Fibroblast of the conjunctiva (primary cell): ENCODE measurements at regions not wholly inside any gene's neighbourhood (a gene's known extent, or its start where the extent isn't known, plus 50 kb on each side); places are given as distances from the start of the nearest gene placed in this dataset.

Source experiments
- DNase-seq: peaks from one replicate; pipeline ENCODE4 v3.0.0-alpha.2; 2010; ENCODE audit warnings: low read depth

DNA sequence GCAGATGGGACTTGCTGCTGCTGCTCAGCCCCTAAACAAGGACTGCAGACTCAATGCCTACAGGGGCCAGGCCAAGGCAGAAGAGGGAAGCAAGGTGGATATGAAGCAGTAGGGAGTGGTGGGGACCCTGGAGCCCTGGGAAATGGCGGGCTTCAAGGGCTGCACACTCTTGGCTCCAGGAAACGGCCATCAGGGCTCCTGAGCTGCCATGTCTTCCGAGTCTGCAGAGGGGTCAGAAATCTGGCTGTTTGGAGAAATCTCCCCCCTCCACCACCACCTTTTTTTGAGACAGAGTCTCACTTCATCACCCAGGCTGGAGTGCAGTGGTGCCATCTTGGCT, 169.1 kb downstream of the KATNIP start:
- no peak for DNase-seq

DNA sequence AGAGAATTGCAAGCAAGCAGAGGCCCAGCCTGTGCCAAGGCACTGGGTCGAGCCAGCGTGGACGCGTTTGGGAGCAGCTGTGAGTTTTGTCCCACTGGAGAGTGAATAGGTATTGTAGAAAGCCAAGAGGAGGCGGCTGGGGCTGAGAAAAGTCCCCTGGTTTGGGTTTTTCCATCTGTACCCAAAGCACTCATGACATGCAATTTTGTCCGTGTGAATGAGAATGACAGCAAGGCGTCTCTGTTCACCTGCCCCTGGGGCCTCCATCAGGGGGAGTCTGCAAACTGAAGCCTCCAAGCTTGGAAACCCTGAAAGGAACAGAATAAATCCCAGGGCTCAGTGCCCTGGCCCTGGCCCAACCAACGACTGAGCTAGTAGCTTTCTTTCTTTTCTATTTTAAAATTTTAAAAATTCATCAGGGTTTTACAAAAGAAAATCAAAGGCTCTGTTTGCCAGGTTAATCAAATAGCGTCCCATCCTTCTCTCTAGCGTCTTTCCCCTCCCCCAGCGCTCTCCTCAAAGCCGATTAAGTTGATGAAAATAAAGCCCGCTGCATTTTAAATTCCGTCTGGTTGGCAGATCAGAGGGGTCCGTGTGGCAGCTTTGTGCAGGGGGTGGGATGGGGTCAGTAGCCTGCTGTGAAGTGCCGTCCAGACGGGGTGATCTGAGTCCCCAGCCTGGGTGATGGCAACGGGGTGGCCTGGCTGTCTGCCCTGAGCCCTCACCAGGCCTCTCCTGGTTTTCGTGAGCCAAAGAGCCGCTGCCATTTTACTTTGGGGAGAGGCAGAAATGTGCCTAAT, 171.0 kb downstream of the KATNIP start:
- DNase-seq: no peak

DNA sequence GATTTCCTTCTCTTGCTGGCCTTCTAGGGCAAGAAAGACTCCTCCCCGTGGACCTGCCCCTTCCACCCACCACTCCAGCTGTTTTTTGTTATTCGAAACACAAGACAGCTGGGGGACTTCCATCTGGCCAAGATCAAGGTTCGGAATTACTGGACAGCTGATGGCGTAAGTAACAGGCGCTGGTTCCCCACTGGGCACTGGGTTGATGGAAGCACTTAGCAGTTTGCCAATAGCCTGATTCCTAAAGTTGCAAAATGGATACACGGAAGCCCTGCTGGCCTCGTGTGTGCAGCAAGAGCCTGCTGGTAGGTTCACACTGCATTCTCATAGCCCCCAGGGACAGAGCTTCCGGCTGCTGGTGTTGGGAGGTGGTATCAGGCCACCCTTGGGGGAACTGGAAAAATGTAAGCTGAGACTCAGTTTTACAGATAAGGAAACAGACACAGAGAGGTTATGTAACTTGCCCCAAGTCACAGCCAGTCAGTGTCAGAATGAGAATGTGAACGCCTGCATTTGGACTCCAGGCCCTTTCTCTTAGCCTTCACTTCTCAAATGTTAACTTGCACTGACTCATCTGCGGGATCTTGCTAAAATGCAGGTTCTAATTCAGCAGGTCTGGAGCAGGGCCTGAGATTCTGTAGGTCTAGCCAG, 171.7 kb downstream of the KATNIP start:
- DNase-seq: peak; percentile 97

DNA sequence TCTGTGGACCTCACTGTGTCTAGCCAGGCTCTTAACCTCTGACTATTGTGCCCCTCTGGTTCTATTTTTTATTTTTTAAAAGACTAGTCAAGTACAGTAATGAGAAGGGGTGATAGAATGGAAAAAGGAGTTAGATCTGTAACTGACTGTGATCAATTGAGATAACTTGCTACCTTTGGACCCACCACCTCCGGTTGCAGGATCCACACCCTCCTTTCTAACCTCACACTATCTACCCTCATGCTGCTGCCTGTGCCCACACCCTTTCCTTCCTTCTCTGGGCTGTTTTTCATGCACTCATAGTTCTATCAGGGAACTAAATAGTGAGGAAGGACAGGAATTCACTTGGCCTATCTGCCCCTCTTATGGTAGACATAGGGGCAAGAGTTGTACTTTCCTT, 172.3 kb downstream of the KATNIP start:
- DNase-seq: no peak

DNA sequence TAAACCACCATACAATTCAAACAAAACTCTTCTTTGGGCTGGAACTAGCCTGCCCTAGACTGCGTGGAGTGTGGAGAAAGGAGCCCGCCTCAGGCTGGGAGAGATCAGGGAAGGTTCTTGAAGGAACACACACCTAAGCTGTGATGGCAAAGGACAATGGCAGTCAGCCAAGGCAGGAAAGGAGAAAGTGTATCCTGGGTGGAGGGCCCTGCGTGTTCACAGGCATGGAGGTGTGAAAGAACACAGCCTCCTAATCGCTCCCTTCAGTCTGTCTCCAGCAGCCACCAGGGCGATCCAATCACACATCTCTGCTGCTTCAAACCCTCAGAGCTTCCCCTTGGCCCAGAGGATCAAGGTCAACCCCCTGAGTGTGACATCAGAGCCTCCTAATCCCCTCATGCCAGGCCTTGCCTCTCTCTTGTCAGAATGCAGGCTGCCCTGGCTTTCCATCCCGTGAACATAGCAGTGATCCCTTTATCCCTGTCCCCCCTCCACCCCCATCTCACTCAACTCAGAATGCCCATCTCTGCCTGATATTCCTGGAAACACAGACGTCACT, 173.0 kb downstream of the KATNIP start:
- DNase-seq: no peak

DNA sequence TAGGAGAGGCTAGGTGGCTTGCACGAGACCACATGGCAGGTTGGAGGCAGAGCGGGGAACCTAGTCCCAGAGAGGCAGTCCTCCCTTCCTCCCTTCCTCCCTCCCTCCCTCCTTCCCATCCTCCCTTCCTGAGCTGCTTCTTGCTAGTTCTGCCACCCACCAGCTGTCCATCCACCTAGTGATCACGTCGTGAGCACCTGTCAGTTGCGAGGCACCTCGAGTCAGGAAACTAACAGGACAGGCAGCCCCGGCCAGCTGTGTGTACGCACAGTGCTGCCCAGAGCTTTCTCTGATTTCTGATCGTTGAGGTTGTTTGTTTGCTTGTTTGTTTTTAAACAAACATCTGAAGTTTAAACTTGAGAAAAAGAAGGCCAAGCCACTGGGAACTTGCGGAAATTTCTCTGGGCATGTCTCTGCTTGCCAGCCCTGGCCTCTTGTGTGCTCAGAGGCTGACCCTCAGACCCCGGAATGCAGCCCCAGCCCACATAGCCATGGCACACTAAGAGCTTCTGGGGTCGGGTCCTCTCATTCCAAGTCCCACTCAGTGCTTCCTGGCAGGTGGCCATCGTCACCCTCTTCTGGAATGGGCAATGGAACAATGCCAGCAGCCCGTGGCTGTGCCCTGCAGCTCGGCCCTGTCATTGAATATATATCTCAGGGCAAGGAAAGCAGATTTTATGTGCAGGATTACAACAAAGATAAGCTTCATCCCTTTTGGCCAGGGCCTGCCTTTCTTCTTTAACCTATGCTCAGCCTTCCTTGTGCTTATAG, 174.0 kb downstream of the KATNIP start:
- no peak for DNase-seq

DNA sequence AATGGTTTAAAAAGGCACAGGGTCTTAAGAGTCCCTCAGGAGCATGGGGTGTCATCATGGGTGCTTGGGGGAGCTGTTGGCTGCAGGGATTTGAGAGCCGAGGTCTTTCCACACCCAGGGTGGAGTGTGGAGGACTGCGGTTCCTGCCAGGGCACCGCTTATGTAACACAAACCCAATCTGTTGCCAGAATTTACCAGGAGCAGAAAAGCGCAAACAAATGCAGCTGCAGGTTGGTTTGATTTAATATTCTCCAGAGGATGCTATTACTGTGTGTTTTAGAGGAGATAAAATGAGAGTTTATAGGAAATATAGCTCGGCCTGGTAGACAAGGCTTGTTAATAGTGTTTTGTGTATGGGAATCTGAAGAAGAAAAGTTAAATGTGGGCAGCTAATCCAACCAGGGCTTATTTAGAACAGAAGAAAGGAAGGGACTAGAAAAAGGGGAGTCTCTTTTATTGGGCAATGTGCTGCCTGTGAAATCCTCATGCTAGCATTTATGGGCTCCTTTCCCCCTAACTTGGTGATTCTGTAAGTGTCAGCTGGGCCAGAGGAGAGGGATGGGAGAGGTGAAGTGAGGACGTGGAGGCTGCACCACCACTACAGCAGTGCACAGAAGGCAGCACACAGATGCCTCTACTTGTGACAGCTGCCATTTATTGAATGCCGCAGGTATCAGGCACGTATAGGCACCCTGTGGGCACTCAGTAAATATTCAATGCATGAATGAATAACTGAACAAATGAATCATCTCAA, 174.7 kb downstream of the KATNIP start:
- DNase-seq: no peak

DNA sequence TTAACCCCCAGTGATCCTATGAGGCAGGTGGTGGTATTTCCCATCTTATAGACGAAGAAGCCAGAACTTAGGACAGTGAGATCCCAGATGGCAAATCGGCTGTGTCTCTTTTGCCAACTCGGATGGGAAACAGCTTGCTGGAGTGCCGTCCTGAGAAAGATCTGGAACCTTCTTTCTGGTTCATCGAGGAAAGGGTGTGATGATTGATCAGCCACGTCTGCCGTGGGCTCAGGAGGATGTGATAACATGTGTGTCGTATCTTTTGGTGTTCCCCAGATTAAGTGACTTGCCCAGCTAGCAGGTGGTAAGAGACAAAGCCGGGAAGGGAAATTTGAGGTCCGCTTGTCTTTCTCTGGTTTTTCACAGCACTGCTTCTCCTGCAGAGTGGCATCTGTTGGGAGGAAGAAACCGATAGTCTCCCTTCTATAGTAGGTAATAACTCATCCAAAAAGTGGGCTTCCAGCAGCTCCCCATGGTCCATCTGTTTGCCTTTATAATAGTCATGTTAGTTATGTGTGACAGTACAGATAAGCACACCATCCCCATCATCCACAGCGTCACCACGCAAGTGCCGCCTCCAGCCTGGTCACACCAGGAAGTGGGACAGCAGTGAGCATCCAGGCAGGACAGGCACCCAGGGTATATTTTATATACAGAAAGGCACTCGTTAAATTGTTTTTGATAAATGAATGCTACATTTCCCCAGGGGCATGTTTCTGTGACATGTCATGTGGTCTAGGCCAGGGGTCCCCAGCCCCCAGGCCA, 175.5 kb downstream of the KATNIP start:
- DNase-seq: no peak

DNA sequence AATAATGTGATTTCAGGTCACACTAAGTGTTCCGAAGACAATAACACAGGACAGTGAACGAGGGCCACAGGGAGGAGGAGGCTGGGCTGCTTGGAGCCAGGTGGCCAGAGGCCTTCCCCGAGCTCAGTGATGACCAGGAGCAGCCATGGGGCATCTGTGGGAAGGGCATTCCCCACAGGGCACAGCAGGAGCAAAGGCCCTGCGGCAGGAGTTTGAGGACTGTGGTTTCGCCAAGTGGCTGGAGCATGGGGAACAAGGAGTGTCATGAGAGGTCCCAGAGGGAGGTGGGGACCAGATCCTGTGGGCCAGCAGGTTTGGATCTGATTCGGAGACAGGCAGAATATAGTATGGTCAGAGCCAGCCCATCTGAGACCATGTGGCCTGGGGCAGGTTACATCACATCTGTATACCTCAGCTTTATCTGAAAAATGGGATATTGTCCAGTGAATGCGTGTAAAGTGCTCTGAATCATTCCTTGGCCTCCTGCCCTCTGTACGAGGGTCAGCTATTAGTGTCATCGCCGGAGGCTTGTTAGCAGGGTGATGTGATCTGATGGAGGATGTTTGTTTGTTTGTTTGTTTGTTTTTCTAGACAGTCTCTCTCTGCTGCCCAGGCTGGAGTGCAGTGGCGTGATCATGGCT, 176.8 kb downstream of the KATNIP start:
- peak; percentile 23 for DNase-seq

DNA sequence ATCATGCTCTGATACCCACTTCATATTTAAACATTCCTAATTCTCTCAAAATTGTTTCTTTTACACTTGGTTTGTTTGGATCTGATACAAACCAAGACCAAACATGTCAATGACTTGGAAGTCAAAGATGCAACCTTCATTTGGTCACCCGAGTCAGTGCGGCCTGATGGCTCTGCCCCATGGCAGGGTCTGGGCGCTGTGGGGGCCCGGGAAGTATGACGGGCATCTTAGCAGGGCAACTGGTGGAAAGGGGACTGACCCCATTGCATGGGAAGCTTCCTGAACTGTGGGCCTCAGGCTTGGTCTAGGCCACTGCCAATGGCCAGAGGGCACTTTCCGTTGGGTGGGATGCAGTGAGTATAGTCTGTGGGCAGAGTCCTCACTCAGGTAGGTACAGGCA, 178.0 kb downstream of the KATNIP start:
- DNase-seq: no peak

DNA sequence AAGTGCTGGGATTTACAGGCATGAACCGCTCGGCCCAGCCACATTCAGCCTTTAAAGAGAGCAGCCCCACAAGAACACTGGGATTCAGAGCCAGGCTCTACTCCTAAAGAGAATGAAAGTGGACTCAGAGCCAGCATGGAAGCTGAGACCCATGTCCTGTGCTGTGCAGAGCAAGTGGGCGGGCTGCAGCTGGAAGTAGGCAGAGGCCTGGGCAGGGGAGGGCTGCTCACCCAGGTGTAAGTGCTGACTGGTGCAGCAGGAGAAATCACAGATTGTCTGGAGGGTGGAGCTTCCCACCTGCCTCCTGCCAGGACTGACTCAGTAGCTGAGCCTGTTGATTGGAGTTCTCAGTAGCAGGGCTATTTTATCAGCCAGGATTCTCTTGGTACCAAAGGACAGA, 178.7 kb downstream of the KATNIP start:
- no peak for DNase-seq

DNA sequence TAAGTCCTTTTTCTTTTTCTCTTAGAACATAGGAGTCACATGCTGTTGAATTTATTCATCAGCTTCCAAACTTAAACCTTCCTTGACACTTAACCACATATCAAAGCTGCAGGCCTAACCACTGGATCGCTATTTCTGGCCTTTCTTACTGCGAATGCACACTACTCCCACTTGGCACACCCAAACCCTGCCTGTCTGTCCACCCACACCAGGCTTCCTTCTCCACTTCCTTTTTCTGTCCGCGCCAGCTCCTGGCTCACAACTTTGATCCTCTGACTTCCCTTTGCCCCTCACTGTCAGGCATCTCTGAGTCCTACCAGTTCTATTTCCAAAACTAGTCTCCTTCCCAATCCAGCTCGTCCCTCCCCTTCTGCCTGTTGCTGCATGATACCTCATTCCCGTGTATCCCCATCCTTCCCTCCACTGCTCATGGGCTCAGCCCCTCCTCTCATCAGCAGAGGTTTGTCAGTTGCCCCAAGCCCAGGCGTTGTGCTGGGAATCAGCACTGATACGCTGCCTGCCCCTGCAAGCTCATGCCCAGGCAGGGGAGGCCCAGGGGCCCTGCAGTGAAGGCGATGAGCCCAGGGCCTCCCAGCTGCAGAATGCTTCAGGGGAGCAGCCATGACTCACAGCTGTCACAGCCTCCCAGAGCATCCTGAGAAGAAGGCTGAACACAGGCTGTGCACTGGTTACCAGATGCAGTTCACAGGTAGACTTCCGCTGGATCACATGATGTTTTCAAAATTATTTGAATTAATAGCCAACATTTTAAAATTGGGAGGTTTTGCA, 179.8 kb downstream of the KATNIP start:
- DNase-seq: no peak

DNA sequence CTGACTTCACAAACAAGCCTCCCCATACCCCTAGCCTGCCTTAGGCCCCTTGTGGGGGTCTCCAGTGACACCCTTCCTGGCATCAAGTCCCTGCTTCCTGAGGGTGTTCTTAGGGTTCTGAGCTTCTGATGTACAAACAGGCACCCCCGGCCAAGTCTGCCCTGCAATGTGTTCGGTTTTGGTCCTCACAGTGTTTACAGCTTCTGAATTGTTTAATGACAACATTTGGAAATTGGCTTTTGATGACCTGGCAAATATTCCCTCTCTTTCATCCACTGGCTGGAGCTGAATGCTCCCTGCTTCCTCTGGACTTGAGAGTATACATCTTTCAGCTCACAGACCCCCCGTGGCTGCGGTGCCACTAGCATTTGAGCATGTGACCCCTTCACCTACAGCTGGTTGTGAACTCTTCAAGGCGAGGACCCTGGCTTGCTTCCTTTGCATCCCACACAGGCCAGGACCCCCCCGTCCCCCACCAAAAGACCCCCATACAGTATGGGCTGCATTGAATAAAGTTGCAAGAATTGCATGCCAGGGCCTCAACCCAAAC, 180.8 kb downstream of the KATNIP start:
- DNase-seq: no peak

DNA sequence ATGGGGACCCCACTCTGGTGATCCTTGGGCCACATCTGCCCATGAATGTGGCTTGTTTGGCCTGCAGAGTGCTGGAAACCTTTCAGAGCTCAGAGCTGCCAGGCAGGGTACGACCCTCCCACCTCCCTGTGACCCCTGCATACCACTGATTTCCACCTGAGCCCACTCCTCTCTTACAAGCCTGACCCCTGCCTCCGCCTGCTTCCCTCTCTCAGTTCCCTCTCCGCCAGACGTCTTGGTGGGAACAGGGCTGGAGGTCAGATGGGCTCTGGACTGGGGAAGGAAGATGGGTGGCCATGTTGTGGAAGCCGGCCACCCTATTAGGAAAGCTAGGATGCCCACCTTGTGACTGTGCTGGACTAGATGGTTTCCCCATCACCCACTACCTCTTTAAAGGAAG, 185.1 kb downstream of the KATNIP start:
- DNase-seq: no peak

DNA sequence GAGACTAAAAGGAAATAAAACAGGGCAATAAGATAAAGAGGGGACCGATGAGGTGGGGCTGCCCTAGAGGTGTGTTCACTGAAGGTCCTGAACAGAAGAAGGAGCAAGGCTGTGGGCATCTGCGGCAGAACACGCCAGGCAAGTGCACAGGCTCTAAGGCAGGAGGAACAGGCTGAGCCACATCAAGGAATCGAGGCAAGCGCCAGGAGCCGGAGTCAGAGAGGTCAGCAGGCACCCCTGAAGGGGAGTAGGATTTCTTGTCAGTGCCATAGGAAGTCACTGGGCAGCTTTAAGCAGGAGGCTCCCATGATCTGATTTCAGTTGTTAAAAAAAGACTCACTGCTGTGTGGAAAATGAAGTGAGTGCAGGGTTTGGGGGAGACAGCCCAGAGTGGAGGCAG, 186.5 kb downstream of the KATNIP start:
- DNase-seq: no peak

DNA sequence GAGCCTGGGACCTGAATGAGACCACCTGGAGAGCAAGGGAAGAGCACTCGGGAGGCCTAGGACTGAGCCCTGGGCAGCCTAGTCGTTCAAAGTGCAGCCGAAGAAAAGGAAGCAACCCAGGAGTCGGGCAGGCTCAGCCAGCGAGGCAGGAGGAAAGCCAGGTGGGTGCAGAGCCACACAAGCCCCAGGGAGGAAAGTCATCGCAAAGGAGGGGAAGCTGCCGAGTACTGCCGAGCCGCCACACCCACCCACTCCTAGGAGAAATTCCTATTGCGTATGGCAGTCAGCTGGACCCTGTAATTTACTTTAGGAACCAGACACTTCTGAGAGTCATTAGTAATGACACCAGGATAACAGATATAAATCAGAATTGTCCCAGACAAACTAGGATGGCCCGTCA, 187.6 kb downstream of the KATNIP start:
- no peak for DNase-seq
